GM21717 (cell line): ENCODE measurements at regions not wholly inside any gene's neighbourhood (a gene's known extent, or its start where the extent isn't known, plus 50 kb on each side); places are given as distances from the start of the nearest gene placed in this dataset.

ENCODE experiments used
- ATAC-seq: cut with Tn5 transposase; IDR thresholded peaks from one replicate; pipeline ENCODE4 v1.9.1; 2021; ENCODE audit warnings: mild to moderate bottlenecking, moderate library complexity; ENCODE audit not compliant: unreplicated experiment

DNA sequence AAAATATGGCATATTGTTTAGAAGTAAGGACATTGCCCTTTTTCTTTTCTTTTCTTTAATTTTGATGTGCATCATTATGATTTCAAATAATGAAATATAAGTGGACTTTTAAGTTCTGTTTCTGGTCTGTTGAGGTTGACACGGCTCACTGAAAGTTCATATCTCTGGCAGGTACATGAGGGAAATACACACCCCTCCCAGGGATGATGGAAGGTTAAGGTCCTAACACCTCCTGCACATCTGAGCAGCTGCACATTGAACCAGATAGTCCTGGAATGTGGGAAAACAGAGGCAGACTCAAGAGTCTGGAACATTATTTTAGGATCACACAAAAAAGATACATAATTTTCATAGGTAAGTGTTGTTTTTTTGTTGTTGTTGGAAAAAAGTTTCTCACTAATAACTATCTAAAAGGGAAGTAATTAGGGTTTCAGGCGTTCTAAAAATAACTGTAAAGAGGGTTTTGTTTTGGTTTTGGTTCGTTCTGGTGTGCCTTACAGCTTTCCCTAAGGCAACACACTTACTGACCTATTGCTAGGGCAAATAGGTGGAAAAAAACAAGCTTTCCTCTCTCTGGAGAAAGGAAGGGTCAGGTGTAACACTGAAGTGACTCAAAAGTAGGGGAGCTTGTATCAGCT lies 201.2 kb upstream of the PRKCQ start:
- peak; percentile 61 for ATAC-seq

DNA sequence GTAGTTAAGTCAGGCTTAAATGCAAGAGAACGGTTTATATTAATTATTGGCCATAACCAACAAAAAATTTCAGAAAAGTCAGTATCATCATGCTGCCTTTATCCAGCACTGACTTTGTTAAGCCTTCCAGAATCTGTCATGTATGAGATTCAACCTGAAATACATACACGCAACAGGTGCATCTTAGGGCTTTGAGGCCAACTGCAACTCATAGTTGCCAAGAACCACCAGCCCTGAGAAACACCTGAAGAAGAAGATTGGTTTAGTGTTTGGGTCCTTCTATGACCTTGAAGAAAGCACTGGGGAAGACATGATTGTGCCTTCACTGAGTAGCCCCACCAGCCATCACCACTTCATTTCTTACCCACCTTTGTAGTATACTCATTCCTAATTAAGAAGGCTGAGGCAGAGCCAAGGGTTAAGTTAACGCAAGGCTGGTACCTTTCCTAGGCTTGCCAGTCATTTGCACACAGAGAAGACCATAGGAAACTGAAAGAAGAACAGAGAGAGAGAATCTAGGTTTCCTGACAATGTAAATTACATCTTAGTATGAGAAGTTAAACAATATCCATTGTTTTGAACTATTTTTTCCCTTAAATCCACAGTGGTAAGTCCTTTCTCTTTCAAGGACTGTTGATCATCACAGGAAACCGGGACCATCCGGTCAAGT lies 200.1 kb upstream of the PRKCQ start:
- no peak for ATAC-seq

GRCh38 chr10:6778992-6779701 lies 199.1 kb upstream of the PRKCQ start:
- ATAC-seq: no peak

DNA sequence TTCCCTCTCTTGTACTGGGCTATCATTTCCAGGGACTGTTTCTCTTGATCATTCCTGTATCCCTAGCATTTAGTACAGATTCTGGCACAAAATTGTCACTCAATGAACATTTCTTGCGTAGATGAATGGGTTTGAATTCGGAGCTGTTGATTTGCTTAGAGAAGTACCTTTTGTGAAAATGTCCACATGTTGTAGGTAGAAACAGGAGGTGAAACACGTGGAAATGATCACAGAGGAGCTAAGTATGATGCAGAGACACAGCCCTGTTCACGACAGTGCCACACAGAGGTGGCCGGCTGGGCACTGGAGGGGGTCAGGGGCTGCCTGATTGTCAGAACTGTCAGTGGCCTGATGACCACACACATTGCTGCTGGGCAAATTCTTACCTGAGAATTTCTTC lies 196.1 kb upstream of the PRKCQ start:
- ATAC-seq: no peak

DNA sequence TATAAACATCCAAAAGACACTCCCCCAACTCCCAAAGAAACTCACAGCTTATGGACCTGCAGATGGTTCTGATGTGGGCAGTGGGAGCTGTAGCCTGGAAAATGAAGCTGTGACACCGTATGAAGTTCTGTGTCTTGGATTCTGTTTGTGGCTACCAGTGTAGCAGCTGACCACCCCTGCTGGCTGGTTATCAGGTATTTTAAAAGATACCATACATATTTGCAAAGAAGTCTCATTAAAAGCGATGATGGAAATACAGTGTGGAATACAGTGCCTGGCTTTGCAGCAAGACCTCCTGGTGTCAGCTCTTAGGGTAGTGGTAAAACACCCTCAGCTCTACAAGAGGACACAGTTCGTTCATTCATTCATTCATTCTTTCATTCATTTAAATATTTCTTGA lies 194.3 kb upstream of the PRKCQ start:
- no peak for ATAC-seq

- ATAC-seq: no peak
Measured at GRCh38 chr10:6771331-6771730, 191.3 kb upstream of the PRKCQ start.

- no peak for ATAC-seq
Measured at GRCh38 chr10:6770846-6771245, 190.8 kb upstream of the PRKCQ start.

DNA sequence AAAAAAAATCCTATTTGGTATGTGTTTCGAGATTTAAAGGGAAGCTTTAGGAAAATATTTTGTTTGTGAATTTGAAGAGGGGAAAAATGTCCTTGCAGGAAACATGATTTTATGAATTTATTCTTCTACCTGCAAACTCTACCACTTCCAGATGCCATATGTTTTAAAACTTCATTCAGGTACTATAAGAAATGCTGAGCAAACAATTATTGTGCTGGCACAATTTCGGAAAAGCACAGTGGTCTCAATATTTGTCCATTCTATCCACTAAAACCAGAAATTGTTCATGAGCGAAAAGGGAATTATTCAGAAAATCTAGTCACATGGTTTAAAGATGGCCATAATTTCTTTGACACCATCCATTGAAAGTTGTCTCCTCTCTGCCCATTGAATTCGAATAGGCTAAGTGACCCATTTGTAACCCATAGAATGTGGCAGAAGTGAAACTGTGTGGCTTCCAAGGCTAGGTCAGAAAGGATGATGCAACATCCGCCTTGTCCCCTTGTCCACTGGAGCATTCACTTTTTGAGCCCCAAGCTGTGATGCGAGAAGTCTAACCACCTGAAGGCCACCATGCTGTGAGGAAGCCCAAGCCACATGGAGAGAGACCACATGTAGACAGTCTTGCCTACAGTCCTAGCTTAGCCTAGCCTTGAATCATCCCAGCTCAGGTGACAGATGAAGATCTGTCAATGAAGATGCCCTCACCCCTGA lies 189.8 kb upstream of the PRKCQ start:
- peak; percentile 52 for ATAC-seq

DNA sequence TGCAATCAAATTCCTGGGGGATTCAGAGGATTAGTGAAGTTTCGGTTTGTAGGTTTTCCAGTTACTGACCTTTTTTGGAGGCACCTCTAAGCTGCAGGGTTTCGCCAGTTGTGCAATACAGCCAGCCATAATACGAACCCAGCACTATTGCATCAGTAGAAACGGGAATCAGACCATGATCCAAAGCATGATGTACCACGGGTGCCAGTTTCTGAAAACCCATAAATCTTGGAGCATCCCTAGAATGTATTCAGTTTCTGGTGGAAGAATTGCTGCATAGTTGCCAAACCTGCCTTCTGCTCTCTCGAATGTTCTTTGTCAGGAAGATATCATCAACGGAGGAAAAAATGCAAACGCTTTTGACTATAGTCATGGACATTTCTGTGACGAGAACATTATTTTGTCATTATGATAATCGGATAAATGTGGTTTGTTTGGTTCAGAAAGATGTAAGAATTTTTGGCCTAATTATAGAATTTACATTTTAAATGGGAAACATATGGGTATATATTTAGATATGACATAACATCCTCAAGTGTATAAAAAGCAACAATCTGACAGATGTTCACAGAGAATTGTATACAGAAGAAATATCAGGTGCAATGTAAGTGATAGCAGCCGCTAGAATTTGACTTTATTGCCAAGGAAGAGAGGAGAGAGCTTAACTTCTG lies 186.2 kb upstream of the PRKCQ start:
- ATAC-seq: no peak

GRCh38 chr10:6763423-6763822 lies 183.3 kb upstream of the PRKCQ start:
- no peak for ATAC-seq

DNA sequence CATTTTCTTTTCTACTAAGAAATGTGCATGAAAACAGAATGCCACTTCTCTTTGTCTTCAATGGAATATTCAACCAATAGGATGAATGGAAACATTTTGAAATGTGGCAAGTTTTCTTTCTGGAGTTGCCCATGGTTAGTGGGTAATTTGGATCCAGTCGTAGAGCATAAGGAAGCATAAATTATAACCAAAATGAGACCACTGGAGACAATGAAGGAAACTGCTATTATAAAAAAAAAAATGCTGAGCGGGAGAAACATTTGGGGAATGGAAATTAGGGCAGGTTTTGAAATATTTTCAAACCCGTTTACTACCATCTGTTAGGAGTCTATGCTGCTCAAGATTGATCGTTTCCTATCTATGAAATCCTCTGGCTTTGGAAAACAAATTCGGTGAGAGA lies 182.9 kb upstream of the PRKCQ start:
- no peak for ATAC-seq

- ATAC-seq: no peak
Measured at GRCh38 chr10:6759961-6760360, 179.9 kb upstream of the PRKCQ start.

DNA sequence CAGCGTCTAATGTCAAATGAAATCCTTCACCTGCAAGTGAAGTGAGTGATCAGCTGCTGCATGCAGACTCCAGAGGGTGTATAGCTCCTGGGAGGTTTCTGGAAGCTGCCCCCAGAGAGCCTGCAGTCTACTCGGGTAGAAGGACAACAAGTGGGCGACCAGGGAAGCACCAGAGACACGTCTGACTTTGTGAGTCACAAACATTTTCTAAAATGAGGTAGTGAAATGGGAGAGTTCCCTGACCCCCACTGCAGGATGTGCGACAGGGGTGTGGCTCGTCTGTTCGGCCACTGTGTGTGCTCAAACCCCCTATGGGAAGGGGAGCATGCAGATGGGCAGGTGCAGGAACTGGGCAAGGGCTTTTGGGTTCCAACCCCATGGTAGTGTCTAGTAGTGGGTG lies 177.1 kb upstream of the PRKCQ start:
- no peak for ATAC-seq

DNA sequence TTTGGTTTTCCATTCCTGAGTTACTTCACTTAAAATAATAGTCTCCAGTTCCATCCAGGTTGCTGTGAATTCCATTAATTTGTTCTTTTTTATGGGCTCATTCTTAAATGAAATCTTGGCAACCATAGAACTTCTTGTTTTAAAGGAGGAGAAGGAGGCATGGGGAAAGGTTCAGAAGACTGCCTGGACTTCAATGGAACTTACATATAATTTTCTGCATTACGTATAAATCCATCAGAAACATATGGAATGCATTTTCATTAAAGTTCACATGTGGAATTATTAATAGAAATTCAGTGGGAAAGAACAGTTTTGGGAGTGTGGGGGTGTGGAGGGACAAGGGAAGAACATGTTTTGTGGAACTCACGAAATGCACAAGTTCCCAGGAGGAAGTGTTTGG lies 176.6 kb upstream of the PRKCQ start:
- no peak for ATAC-seq

GRCh38 chr10:6755781-6756460 lies 175.8 kb upstream of the PRKCQ start:
- no peak for ATAC-seq

DNA sequence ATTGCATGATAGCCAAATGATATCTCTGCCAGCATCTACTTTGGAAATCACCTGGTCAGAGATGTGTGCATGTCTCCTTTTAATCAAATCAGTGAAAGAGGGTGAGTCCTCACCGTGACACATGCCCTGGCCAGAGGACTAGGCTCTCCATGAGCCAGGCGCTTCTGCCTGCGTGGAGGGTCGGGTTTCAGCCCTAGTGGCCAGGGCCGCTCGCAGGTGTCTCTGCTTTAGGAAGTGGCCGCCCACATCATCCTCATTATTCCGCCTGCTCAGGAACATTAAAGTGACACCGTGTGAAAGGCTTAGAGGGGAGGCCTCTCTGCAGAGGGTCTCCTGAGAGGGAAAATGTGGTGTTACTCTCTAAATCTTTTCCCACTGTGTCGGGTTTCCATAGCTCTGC lies 173.6 kb upstream of the PRKCQ start:
- ATAC-seq: no peak

DNA sequence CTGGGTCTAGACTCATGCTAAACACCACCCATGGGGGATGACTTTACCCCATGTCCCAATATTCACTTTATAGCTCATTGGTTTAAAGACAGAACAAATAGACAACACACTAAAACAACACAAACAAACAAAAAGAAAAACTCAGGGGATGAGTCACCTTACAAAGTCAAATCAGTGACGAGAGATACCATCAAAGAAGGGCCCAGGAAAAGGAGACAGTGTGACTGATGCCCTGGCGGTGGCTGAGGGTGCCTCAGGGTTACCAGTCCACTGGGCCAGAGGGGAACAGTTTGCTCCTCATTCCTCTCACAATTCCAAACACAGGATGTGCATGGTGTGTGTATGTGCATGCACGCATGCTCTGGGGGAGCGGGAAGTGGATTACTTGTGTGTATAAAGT lies 171.3 kb upstream of the PRKCQ start:
- no peak for ATAC-seq

DNA sequence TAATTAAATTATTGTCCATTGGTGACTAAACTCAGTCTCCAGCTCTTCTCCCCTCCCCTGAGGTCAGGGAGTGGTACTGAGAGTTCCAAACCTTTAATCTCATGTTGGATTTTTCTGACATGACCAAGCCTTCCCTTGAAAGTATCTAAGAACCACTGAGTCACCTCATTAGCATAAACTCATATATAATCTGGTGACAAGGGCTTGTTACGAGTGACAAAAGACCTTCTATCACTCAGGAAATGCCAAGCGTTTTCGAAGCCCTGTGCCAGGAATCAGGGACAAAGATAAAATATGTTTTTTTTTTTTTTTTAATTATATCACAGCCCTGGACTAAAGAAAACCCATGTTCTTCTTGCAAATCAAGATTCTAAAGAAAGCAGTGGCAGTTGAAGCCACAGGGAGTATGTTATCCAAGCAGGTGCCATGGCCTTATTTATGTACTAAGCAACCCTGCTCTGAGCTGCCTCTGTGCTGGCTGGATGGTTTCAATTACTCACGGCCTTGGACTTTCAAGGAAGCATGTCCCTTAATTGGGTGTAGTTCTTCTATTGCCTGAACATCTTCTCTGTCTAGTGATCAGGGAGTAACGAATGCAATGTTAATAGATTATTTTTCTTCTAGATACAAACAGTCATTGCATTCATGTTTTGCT lies 169.0 kb upstream of the PRKCQ start:
- ATAC-seq: no peak

GRCh38 chr10:6748029-6748428 lies 168.0 kb upstream of the PRKCQ start:
- ATAC-seq: no peak

DNA sequence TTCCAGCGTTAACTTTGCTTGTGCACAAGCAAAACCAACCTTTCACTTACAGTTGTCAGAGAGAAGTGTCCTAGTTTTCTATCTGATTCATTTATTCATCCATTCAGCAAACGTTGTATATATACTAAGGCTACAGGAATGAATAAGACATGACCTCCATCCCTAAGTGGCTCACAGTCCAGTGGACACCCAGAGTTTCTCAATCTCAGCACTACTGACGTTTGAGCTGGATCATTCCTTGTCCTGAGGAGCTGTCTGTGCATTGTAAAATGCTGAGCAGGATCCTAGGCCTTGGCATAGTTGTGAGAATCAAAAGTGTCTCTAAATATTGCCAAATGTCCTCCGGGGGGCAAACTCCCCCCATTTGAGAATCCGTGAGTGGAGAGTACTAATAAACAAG lies 166.7 kb upstream of the PRKCQ start:
- no peak for ATAC-seq
